DND-41 (cell line): ENCODE measurements at regions not wholly inside any gene's neighbourhood (a gene's known extent, or its start where the extent isn't known, plus 50 kb on each side); places are given as distances from the start of the nearest gene placed in this dataset.

Experiments
- CTCF ChIP-seq: IDR thresholded peaks from 2 replicates; pipeline ENCODE4 v1.5.1; 2012; ENCODE audit warnings: borderline replicate concordance, low read length, moderate library complexity, mild to moderate bottlenecking; ENCODE audit not compliant: poor library complexity, severe bottlenecking; ENCODE audit errors: extremely low read depth
- EZH2 ChIP-seq: IDR thresholded peaks from 3 replicates; pipeline ENCODE4 v1.6.1; 2012; ENCODE audit warnings: borderline replicate concordance, low read depth, mild to moderate bottlenecking, moderate library complexity, low read length, inconsistent platforms; ENCODE audit not compliant: severe bottlenecking

GRCh38 chr11:90364527-90364926, 141.7 kb upstream of the CHORDC1 start:
- TF ChIP-seq EZH2 (no peak), CTCF (no peak)
